ENCODE measurements at regions not wholly inside any gene's neighbourhood (a gene's known extent, or its start where the extent isn't known, plus 50 kb on each side); places are given as distances from the start of the nearest gene placed in this dataset.

GRCh38 chr20:9949563-9949962, 85.2 kb upstream of the ANKEF1 start (continued):
- TF ChIP-seq TAF1 (conservative IDR thresholded peaks at IDR 0.05) (no peak), HNF4A (conservative IDR thresholded peaks at IDR 0.05) (no peak), ZBTB33 (IDR thresholded peaks at IDR 0.05) (no peak), GABPA (IDR thresholded peaks at IDR 0.05 in 1 of 2, conservative IDR thresholded peaks at IDR 0.05 in 1 of 2) (no peak), RXRA (IDR thresholded peaks at IDR 0.05) (no peak)

- DNase-seq (ENCODE audit: low spot score): no peak
- Histone ChIP-seq H3K9me3 (ENCODE audit: control insufficient read depth in 4 of 4, low read length in 3 of 4) (peaks cover 0 to 2% (median 0%) of the 10 kb centered on the region in 4 donors), H3K9ac (ENCODE audit: low read depth in 1 of 2, low read length in 2 of 2) (no peak overlapping the region), H3K36me3 (ENCODE audit: control insufficient read depth in 4 of 4, insufficient read depth in 3 of 4, low read depth in 1 of 4, low read length in 3 of 4) (no peaks in the 10 kb centered on the region), H3K27ac (ENCODE audit: low read depth in 1 of 2, low read length in 2 of 2) (no peak overlapping the region), H3K4me3 (ENCODE audit: low read depth in 1 of 3, low read length in 3 of 3) (no peak overlapping the region), H3K4me1 (ENCODE audit: control insufficient read depth in 4 of 4, insufficient read depth in 4 of 4, low read length in 3 of 4) (no peaks in the 10 kb centered on the region), H3K27me3 (ENCODE audit: control insufficient read depth in 4 of 4, insufficient read depth in 4 of 4, low read length in 3 of 4) (no peaks in the 10 kb centered on the region)
- WGBS: 76% methylated on average over 1 of the region's 1 CpG
- TF ChIP-seq RAD21 (IDR thresholded peaks at IDR 0.05): no peak
- TF ChIP-seq MAX (IDR thresholded peaks at IDR 0.05): no peak
- TF ChIP-seq REST (IDR thresholded peaks at IDR 0.05): no peak
- TF ChIP-seq RXRA (IDR thresholded peaks at IDR 0.05): no peak
- TF ChIP-seq GABPA (IDR thresholded peaks at IDR 0.05 in 1 of 2, conservative IDR thresholded peaks at IDR 0.05 in 1 of 2): no peak
- no peak for TF ChIP-seq CTCF (IDR thresholded peaks at IDR 0.05; ENCODE audit: low read depth, low read length, missing input control)
- TF ChIP-seq ATF3 (IDR thresholded peaks at IDR 0.05): no peak
- TF ChIP-seq HNF4G (IDR thresholded peaks at IDR 0.05): no peak
These were observed 89.4 kb upstream of the ANKEF1 start for GRCh38 chr20:9945408-9945807.

- H3K27me3 ChIP-seq (ENCODE audit: control insufficient read depth in 4 of 4, insufficient read depth in 4 of 4, low read length in 3 of 4): no peaks in the 10 kb centered on the region
- 88% methylated on average over 4 of the region's 4 CpGs for WGBS
These were observed 92.1 kb upstream of the ANKEF1 start for GRCh38 chr20:9942736-9943135.

More at GRCh38 chr20:9942736-9943135, 92.1 kb upstream of the ANKEF1 start:
- Histone ChIP-seq H3K9ac (ENCODE audit: low read depth in 1 of 2, low read length in 2 of 2) (no peak overlapping the region), H3K4me3 (ENCODE audit: low read depth in 1 of 3, low read length in 3 of 3) (no peak overlapping the region), H3K9me3 (ENCODE audit: control insufficient read depth in 4 of 4, low read length in 3 of 4) (peaks cover 0 to 3% (median 0%) of the 10 kb centered on the region in 4 donors), H3K27ac (ENCODE audit: low read depth in 1 of 2, low read length in 2 of 2) (no peak overlapping the region), H3K36me3 (ENCODE audit: control insufficient read depth in 4 of 4, insufficient read depth in 3 of 4, low read depth in 1 of 4, low read length in 3 of 4) (no peaks in the 10 kb centered on the region), H3K4me1 (ENCODE audit: control insufficient read depth in 4 of 4, insufficient read depth in 4 of 4, low read length in 3 of 4) (no peaks in the 10 kb centered on the region)
- no peak for TF ChIP-seq RXRA (IDR thresholded peaks at IDR 0.05)
- no peak for TF ChIP-seq HNF4G (IDR thresholded peaks at IDR 0.05)
- TF ChIP-seq JUND (IDR thresholded peaks at IDR 0.05): no peak
- no peak for TF ChIP-seq EGR1 (IDR thresholded peaks at IDR 0.05; ENCODE audit: low read depth in 2 of 2)
- TF ChIP-seq TAF1 (conservative IDR thresholded peaks at IDR 0.05): no peak
- no peak for TF ChIP-seq HNF4A (conservative IDR thresholded peaks at IDR 0.05)
- no peak for DNase-seq (ENCODE audit: low spot score)

Measured in liver (tissue), 8 donors.